ENCODE measurements at regions not wholly inside any gene's neighbourhood (a gene's known extent, or its start where the extent isn't known, plus 50 kb on each side); places are given as distances from the start of the nearest gene placed in this dataset.
A peak's percentile ranks its signal among the peaks of the same experiment; 100 is the strongest.

DNA sequence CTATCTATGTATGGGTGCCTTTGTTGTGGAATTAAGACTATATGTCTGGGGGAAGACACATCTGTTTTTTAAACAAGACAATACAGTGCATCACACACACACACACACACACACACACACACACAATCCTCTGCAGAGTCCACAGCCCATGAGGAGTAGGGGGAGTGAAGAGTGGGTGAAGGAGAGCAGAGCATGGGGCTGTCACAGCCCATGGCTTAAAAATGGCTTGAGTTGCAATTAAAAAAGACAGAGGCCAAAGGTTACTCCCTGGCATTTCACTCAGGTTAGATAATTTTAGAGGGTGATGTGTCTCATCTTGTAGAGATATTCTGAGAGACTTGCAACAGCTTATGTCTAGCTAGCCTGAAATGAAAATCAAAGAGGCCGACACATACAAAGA is 176.5 kb upstream of the PLXNA2 start:
- no peak for DNase-seq

DNA sequence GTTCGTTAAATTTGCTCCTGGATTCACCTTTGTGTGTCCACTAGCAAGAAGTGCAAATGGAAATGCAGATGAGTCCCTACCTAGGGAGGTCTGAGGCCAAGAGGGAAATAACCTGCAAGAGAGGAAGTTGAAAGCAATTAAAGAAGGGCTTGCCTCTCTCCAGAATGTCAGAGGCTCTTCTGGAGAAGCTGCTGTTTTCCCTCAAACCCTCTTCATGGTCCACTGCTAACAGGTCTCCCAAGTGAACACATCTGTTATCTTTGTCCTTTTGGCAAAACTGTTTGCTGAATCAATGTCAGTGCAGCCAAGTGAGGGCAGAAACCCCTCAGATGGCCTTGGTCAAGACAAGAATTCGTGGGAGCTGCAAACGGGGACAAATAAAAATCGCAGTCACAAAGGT is 177.3 kb upstream of the PLXNA2 start:
- no peak for DNase-seq

DNA sequence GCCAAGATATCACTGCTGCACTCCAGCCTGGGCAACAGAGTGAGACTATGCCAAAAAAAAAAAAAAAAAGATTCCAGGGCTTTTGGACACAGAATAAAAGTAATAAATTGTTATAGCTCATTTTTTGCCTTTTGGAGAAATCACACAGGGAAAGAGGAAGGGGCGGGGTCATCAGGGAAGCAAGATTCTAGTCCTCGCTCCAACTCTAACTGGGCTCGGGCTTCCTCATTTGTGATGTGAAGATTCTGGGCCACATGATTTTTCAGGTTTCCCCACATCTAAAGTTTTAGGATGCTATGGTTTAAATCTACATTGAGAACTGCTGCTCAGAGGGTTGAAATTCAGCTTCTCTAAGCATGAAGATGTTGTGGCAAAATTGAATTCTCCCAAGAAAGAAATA is 179.3 kb upstream of the PLXNA2 start:
- DNase-seq, result no peak

DNA sequence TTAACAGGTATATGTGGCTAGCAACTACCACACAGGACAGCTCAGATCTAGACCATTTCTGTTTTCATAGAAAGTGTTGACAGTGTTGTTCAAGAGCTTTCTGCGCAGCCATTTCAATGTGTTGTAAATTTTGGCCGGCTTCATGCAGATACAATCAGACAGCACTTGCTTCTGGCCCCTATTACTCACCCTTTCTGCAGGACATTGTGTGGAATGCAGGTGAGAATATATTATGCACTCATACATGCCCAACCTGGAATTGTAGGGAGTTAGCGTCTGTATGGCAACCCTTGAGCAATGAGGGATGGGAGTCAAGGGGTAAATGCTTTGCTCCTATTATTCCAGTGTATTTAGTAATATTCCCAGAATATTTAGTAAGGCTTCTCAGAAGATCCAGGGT is 180.9 kb upstream of the PLXNA2 start:
- DNase-seq, result no peak

DNA sequence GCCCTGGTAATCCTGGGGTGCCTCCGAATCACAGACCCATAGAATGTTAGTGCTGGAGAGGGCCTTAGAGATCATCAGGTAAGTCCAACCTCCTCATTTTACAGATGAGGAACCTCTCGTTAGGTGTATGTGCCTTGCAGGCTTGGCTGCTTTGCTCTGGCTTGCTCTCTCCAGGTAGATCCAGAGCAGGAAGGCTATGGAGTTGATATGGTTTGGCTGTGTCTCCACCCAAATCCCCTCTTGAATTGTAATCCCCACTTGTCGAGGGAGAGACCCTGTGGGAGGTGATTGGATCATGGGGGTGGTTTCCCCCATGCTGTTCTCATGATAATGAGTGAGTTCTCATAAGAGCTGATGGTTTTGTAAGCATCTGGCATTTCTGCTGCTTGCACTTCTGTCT is 186.0 kb upstream of the PLXNA2 start:
- DNase-seq, result no peak

DNA sequence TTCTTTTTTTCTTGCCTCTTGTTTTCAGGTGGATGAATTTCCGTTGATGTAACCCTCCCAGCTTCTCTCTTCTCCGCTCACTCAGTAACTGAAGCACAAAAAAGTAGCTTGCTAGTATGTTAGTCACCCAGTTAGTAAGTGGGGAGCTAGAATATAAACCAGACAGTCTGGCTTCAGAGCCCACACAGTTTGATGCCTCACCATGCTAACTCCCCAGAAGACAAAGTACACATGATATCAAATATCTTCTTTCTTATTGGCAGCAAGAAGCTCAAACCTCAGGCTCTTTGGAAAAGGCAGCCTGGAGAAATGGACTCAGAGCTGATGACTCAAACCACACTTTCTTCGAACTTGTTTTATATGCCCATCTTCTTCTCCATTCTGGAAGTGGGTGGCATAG is 187.5 kb upstream of the PLXNA2 start:
- DNase-seq, result peak; percentile 32

DNA sequence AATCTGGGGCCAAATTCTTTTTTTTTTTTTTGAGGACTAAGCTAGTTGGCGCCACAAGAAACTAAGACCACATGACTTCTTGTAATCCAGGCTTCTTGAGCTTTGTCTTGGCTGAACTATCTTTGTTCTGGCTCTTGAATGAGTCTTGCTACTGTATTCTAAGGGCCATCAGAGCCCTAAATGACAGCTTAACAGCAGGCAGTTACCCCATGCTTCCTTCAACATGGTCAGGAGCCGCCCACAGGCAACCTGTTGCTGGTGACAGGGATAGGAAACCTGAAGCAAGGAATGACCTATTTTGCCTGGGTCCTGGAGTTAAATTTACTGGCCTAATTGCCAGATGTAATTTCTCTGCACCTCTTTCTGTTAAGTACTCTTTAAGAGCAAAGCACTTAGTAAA is 188.2 kb upstream of the PLXNA2 start:
- DNase-seq, result no peak

DNA sequence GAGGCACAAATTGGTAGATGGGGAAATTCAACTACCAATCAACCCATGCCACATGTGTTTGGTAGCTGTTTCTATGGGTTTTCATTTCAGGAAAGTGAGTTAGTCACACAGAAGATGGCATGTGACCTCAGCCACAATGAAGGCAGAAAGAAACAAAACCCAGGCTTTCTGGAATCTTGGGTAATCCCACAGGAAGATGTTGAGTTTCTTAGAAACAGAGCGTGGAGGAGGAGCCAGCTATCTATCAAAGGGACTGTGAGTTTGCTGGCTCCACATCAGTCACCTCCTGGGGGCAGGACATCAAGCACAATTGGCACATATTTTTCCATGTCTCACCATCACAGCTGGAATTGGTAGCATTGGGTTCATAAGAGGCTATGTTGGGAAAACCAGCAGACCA is 188.9 kb upstream of the PLXNA2 start:
- peak; percentile 12 for DNase-seq

DNA sequence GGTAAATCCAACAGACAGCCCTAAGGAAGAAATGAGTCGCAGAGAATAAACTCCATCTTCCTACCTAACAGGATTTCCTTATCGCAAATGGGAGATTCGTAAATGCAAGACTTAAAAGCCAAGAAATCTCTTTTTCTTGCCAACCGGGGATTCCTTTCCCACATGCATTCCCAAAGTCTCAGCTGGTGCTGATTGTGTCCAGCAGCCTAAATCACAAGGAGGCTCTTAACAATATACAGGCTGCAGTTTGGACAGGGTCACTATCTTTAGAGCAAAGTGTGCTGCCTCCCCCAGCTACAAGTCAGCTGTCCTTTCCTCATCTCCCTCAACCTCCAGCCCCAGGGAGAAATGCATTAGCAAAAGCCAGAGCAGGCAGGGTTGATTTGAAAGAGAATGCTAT is 189.8 kb upstream of the PLXNA2 start:
- no peak for DNase-seq

DNA sequence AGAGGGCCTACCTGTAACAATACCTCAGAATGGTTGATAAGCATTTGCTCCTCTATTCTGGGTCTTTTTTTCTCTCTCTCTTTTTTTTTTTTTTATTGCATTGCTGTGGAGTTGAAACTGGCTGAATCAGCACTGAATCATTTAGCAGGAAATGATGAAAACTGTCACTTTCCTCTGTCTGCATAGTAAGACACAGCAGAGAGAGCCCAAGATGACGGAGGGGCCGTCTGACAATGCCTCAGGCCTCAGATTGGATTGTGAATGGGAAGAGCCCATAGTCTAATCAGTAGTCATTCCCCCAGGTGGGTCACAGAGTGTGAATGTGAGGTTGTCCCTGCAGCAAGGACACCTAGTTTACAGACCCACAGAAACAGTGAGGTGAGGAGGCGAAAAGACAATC is 193.2 kb upstream of the PLXNA2 start:
- DNase-seq, result no peak

DNA sequence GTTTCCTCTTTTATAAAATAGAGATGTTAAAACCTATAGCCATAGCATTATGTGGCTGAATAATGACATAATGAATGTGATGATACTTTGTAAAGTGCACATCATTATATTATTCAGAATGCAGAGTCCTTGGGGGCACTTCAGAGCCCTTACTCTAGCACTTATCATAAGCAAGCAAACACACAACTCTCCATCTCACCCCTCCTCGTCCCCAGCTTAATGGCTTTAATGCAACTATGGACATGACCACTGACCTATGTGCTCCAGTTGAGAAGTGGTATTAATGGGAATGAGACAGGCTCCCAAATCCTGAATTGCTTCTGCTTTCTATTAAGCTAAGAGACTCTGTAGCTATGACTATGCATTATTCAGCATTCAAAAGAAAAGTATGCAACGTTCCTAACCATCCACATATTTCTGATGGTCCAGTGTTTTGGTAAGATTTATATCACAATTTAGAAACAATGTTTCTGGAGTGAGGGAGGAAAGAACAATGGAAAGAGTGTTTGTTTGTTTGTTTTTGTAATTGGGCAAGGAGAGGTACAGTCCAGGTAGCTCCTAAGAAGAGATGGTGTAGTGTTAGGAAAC is 194.0 kb upstream of the PLXNA2 start:
- DNase-seq, result no peak

DNA sequence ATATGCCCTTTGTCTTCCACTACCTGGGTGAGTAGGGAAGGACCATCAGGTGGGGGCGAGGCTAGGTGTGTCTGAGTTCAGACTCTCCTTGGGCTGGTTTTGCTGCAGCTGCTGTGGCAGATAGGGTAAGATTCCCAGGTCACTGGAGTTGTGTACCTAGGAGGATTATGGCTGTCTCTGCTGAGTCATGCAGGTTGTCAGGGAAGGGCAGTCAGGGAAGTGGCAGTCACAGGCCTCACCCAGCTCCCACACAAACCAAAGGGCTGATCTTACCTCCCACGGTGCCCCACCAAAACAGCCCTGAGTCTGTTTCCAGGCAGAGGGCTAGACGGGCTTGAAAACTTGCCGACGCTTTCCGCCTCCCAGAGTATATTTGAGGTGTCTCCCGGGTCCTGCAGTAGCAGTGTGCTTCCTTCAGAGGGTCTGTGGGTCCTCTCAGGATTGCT is 201.6 kb upstream of the PLXNA2 start:
- no peak for DNase-seq

DNA sequence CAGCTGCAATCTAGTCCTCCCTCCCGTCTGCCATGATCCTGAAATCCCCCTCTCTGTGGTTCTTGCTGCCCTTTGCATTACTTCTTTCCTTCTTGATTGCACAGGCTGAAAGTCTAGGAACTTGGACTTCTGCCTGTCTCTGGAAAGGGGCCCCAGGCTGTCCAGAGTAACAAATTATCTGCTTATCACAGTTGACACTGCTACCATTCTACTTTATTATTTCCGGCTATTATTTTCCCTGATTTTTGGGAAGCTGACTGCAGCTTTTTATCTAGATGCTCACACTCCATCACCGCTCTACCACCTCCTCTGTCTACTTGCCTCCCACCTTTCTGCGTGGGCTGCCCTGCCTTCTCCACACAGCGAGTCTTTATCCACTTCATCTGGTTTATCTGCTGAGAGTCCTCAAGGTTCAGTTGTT is 202.1 kb upstream of the PLXNA2 start:
- no peak for DNase-seq

DNA sequence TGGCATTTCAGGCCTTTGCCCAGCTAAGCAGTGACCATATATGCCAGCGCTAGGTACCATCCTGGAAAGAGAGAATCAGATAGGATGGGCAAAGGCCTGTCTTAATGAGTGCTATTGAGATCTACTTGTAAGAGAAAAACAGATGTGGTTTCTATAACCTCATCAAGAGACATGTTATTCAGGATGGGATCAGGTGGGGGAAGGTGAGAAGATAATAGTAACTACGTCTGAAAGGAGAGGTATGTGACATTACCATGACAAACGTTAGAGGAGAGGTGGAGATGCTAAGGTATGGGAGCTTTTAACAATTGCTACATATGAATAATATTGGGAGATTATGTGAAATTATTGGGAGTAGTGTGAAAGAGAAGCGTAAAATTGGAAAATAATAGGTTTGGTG is 204.2 kb upstream of the PLXNA2 start:
- no peak for DNase-seq

DNA sequence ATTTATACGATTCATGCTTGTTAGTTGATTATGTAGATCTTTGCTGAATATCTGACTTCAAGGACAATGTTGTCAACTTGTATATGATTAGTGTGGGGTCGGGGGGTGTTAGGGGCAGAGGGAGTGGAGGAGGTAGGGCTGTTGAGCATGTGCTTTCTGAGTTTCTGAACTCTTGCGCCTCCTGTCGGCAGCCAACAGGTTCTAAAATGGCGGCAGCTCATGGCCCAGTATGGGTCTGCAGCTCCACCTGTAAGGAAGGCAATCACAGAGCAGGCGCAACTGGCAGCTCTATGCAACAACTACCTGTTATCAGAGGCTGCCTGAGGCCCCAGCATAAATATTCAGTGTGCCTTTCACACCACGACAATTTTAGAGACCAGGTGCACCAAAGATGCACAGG is 205.8 kb upstream of the PLXNA2 start:
- no peak for DNase-seq

DNA sequence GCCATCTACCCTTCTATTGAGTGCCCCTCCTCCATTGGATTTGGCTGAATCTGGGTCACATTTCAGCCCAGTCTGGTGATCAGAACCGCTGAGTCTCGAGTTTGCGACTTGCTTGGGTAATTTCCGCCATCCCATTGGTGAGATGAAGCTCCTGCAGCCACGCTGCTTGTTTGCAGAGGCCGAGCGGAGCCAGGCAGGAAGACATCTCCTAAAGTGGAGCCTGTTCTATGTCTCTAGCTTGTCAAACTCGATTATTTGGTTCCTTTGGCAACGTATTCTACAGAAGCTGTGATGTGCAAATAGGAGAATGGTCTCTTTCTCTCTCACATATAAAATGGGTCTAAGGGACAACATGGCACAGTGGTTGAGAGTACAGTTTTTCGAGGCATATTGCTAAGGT is 206.8 kb upstream of the PLXNA2 start:
- no peak for DNase-seq

DNA sequence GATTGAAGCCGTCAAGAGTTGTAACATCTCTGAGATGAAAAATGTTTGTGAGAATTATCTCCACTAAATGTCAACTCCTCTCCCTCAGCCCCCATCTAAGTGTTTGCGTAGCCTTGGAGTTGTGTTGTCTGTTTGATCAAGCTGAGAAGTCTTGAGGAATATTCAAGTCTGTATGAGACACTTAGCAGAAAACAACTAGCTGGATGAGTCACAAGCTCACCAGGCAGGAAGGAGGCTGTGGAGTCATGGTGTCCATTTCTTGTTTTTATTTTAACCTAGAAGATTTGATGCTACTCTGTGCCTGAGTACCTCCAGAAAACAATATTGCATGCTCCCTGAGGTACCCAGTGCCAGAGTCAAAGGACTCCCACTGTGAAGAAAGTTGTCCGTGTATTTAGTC is 211.6 kb upstream of the PLXNA2 start:
- no peak for DNase-seq

DNA sequence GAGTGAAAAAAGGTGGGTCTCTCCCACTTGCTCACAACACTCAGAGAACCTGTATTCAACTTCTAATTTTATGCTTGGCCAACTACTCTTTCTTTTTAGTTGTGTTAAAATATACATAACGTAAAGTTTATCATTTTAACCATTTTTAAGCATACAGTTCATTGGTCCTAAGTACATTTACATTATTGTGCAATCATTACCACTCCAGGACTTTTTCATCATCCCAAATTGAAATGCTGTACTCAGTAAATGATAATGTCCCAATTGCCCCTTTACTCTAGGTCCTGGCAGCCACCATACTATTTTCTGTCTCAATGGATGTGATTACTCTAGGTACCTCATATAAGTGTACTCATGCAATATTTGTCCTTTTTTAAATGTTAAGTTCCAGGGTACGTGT is 212.3 kb upstream of the PLXNA2 start:
- DNase-seq, result no peak

DNA sequence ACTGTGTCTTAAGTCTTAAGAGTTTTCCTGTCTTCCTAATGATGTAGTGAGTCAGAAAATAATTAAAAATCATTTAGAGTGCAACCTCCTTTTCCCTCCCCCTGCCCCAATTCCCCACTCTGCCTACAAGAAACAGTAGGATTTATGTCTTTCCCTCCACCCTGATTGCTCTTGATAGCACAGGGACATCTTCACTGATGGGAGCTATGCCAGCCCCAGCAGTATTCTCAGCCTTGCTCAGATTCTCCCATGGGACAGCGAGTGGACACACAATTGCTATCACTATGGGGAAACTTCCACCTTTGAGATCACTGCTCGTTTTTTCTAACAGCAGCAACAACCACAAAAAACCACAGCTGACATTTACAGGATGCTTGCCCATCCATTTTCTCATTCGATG is 216.6 kb upstream of the PLXNA2 start:
- DNase-seq, result no peak

DNA sequence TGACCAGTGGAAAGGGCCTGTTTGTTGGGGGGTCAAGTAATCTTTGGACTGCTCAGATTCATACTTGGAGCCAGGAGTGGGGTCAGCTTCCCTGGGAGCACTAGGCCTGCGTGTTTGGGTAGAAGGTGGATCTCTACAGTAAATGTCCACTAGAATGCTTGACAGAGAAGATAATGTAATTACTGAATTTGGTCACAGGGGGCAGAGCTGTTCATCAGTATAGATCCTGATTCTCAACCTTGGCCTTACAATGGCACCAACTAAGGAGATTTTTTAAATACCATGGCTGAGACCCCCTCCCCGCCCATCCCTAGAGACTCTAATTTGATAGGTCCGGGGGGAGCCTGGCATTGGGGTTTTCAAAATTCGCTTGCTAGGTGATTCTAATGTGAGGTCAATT is 217.5 kb upstream of the PLXNA2 start:
- DNase-seq, result no peak

DNA sequence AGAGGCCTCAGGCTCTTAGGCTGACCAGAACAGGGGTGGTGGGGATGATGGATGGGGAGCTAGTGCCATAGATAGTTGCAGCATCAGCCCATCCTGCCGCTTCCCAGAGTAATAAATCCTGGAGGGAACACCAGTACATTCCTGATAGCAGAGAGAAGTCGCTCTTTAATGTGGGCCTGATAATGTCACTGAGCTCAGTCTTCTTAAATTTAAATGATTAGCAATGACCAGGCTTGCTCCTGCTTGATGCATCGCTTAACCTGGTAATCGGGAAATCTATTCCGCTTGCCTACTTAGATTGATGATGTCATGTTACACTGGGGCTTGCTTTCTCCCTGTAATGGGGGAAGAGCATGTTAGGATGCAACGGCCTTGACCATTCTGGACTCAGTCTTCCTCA is 218.6 kb upstream of the PLXNA2 start:
- no peak for DNase-seq

DNA sequence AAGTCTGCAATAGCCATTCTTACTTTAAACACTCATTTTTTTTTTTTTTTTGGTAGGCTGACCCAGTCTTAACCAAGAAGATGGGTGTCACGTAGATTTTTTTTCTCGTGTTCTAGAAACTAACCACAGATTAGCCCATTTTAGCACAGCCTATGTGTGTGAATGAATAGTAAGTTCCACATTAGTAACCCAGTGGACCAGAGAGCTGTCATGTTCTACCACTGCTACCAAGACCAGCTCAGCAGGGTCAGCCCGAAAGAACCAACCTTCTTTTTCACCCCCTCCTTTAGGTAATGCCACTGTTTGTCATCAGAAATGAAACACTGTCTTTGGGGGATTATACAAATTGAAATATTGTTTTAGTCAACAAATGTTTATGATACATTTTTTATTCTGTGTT is 221.1 kb upstream of the PLXNA2 start:
- no peak for DNase-seq

DNA sequence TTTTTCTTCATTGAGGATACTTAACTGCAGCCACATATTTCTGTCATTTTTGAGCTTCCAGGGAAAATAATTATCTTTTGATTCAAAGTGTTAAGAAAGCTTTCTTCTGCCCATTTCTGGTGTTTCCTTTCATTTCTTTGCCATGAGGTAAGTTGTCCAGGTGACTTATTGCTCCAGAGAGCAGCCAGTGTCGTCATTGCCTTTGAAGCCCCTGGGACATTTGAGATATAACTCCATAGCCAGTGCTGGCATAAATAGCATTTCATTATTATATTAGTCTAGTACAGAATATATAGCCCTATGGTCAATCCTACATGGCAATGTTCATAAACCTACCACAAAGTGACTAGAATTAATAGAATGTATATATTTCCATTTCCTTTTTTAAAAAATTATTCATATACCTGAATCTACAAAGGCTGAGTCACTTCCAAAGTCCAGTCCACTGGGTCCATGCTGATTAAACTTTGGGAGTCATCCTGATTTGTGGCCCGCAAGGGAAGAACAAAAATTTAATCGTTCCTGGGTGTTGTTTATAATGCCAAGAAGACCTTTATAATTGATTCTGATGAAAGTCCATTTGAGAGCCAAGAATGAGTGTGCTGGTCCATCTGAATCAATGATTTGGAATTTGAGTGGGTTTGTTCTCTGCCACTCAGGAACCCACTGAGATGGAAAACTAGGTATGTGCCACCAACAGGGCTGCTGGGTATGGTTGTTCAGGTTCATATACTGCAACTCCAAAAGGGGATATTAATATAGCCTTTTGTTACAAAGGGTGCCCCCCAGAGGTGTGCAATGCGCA is 221.8 kb upstream of the PLXNA2 start:
- DNase-seq, result no peak

DNA sequence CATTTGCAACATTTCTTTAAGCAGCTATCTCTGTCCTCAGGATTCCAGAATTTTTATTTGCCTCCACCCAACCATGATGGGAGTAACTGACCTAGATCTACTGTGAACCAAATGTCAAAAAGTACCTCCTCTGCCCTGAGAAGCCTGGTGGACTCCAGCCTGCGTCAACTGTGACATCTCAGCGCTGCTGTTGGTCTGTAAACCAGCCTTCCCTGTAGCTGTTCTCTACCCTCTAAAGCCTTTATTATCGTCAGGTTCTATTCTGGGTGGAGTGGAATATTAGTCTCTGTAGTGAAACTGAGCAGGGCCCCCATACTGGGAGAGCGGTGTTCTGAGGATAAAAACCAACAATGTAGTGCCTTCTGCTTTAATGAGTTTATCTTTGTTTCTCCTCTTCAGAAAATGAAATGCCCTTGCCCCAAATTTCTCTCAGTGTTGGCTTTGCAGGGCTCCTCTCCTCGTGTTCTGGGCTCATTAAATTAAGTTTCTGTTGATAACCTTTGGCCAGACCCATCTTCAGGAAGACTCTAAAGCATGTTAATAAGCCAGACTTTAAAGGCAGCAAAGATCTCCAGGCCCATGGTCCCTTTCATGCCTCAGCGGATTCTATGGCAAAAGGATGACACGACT is 223.1 kb upstream of the PLXNA2 start:
- DNase-seq, result no peak

DNA sequence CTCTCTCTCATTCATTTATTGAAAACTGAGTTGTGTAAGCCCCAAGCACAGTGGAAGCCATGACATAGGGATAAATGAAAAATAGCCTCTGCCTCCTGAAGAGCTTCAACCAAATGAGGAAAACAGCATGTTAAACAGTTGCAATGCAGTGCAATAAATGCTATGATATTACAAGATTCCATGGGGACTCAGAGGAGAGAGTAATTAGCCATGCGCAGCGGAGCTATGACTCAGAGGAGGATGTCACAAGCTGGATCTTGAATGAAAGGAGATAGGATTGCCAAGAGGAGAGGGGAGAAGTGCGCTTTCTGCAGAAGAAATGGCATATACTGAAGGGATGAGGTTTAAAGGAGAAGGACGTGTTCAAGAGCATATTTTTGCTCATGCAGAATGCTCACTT is 231.3 kb upstream of the PLXNA2 start:
- DNase-seq, result no peak

All from T1000 (cell line).